ENCODE measurements at regions not wholly inside any gene's neighbourhood (a gene's known extent, or its start where the extent isn't known, plus 50 kb on each side); places are given as distances from the start of the nearest gene placed in this dataset.

DNA sequence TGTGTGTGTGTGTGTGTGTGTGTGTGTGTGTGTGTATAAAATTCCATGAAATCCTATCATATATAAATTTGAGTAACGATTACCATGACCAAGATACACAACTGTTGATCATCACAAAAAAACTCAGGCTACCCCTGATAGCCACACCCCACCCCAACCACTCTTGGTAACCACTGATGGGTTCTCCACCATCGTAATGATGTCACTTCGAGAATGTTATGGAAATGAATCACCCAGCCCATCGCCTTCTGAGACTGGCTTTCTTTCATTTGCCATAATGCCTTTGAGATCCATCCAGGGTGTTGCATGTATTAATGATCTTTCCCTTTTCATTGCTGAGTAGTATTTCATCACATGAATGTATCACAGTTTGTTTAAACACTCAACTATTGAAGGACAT lies 496.0 kb downstream of the MIAT start:
- TF ChIP-seq, protein P1, sequence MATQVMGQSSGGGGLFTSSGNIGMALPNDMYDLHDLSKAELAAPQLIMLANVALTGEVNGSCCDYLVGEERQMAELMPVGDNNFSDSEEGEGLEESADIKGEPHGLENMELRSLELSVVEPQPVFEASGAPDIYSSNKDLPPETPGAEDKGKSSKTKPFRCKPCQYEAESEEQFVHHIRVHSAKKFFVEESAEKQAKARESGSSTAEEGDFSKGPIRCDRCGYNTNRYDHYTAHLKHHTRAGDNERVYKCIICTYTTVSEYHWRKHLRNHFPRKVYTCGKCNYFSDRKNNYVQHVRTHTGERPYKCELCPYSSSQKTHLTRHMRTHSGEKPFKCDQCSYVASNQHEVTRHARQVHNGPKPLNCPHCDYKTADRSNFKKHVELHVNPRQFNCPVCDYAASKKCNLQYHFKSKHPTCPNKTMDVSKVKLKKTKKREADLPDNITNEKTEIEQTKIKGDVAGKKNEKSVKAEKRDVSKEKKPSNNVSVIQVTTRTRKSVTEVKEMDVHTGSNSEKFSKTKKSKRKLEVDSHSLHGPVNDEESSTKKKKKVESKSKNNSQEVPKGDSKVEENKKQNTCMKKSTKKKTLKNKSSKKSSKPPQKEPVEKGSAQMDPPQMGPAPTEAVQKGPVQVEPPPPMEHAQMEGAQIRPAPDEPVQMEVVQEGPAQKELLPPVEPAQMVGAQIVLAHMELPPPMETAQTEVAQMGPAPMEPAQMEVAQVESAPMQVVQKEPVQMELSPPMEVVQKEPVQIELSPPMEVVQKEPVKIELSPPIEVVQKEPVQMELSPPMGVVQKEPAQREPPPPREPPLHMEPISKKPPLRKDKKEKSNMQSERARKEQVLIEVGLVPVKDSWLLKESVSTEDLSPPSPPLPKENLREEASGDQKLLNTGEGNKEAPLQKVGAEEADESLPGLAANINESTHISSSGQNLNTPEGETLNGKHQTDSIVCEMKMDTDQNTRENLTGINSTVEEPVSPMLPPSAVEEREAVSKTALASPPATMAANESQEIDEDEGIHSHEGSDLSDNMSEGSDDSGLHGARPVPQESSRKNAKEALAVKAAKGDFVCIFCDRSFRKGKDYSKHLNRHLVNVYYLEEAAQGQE (IDR thresholded peaks at IDR 0.05; ENCODE audit: insufficient read depth in 1 of 2, low read depth in 2 of 2, low read length in 2 of 2): no peak
- TF ChIP-seq POLR2AphosphoS5 (IDR thresholded peaks at IDR 0.05; ENCODE audit: low read depth, low read length) (no peak), TAF1 (IDR thresholded peaks at IDR 0.05; ENCODE audit: borderline replicate concordance, insufficient read depth, low read length) (no peak), SIN3A (IDR thresholded peaks at IDR 0.05; ENCODE audit: borderline replicate concordance, insufficient read depth, low read length) (no peak)

All from PFSK-1 (cell line).